ENCODE measurements at regions not wholly inside any gene's neighbourhood (a gene's known extent, or its start where the extent isn't known, plus 50 kb on each side); places are given as distances from the start of the nearest gene placed in this dataset.

DNA sequence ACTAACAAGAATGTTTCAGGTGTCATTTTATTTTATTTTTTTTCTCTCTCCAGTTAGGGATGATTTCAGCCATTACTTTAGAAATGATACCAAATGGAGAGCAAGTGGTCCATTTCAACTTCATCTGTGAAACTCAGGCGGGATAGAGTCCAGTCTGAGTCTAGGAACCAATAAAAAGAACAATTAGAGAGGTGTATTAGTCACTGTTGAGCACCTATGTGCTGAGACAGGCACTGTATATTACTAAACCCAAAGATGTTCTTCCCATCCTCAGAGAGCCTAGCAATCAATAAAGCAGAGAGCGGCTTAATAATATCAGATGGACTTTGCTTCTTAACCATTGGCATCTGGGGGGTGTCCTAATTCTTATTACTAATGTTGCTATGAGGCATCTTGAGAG is 410.3 kb upstream of the SLC24A2 start:
- no peak overlapping the region for H3K4me3 ChIP-seq (ENCODE audit: low read depth, low read length)
- no peak for DNase-seq (ENCODE audit: low read depth)
- TF ChIP-seq MYC (IDR thresholded peaks at IDR 0.05; ENCODE audit: low read depth, low read length), result no peak

GRCh38 chr9:20197976-20198685 is 409.3 kb upstream of the SLC24A2 start:
- DNase-seq (ENCODE audit: low read depth), result no peak
- TF ChIP-seq, protein P1, sequence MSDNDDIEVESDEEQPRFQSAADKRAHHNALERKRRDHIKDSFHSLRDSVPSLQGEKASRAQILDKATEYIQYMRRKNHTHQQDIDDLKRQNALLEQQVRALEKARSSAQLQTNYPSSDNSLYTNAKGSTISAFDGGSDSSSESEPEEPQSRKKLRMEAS (IDR thresholded peaks at IDR 0.05; ENCODE audit: low read depth, low read length), result no peak
- no peak overlapping the region for H3K4me3 ChIP-seq (ENCODE audit: low read depth, low read length)

DNA sequence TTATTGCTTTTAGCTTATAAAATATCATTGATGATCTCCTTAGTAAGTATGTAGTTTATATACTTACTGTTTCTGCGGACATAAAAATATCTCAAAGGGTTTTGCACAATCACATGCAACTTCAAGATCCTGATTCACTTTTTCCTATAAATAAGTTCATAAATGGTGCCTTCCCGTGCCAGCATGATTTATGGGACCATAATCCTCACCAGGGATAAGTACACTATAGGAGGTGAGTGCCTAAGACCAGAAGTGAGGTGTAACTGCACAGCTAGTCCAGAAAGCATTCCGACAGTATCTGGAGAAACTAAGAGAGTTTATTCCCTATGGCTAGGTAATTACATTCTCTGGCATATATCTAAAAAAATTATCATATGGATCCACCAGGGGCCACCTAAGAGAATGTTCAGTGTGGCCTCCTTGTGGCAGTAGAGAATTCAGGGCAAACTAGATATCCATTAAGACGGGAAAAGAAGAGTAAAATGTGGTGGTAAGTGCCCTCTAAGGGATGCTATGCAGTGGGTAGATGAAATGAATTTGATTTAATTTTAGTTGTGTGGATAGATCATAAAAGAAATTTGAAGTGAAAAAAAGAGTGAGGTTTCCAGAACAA is 402.5 kb upstream of the SLC24A2 start:
- H3K4me3 ChIP-seq (ENCODE audit: low read depth, low read length), result no peak overlapping the region
- no peak for DNase-seq (ENCODE audit: low read depth)
- TF ChIP-seq POLR2A (IDR thresholded peaks at IDR 0.05; ENCODE audit: extremely low read depth, insufficient read length) (no peak), MYC (IDR thresholded peaks at IDR 0.05; ENCODE audit: low read depth, low read length) (no peak)
- TF ChIP-seq, protein P2, sequence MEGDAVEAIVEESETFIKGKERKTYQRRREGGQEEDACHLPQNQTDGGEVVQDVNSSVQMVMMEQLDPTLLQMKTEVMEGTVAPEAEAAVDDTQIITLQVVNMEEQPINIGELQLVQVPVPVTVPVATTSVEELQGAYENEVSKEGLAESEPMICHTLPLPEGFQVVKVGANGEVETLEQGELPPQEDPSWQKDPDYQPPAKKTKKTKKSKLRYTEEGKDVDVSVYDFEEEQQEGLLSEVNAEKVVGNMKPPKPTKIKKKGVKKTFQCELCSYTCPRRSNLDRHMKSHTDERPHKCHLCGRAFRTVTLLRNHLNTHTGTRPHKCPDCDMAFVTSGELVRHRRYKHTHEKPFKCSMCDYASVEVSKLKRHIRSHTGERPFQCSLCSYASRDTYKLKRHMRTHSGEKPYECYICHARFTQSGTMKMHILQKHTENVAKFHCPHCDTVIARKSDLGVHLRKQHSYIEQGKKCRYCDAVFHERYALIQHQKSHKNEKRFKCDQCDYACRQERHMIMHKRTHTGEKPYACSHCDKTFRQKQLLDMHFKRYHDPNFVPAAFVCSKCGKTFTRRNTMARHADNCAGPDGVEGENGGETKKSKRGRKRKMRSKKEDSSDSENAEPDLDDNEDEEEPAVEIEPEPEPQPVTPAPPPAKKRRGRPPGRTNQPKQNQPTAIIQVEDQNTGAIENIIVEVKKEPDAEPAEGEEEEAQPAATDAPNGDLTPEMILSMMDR (IDR thresholded peaks at IDR 0.05; ENCODE audit: low read depth, low read length), result no peak
- TF ChIP-seq, protein P1 (IDR thresholded peaks at IDR 0.05; ENCODE audit: low read depth, low read length), result no peak

DNA sequence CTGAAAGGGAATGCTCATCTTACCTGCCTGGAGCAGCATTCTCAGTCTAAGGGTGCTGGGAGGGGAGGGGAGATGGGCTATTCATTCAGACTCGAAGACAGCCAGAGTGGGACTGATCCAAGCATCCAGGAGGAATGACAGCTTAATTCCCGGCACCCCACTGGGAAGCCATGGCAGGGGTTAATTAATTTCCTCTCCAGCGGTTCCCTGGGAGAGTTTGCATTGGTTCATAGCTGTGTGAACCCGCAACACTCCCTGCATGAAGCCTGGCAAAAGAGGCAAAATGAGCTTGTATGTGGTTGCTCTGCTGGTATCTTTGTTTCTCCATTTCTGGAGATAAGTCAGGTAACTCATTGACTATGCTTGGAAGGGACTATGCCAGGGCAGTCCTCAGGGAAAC is 401.0 kb upstream of the SLC24A2 start:
- H3K4me3 ChIP-seq (ENCODE audit: low read depth, low read length), result no peak overlapping the region
- no peak for TF ChIP-seq MYC (IDR thresholded peaks at IDR 0.05; ENCODE audit: low read depth, low read length)
- no peak for TF ChIP-seq POLR2A (IDR thresholded peaks at IDR 0.05; ENCODE audit: extremely low read depth, insufficient read length)
- TF ChIP-seq, protein P1 (IDR thresholded peaks at IDR 0.05; ENCODE audit: low read depth, low read length), result no peak
- TF ChIP-seq, protein P2 (IDR thresholded peaks at IDR 0.05; ENCODE audit: low read depth, low read length), result no peak
- no peak for DNase-seq (ENCODE audit: low read depth)

DNA sequence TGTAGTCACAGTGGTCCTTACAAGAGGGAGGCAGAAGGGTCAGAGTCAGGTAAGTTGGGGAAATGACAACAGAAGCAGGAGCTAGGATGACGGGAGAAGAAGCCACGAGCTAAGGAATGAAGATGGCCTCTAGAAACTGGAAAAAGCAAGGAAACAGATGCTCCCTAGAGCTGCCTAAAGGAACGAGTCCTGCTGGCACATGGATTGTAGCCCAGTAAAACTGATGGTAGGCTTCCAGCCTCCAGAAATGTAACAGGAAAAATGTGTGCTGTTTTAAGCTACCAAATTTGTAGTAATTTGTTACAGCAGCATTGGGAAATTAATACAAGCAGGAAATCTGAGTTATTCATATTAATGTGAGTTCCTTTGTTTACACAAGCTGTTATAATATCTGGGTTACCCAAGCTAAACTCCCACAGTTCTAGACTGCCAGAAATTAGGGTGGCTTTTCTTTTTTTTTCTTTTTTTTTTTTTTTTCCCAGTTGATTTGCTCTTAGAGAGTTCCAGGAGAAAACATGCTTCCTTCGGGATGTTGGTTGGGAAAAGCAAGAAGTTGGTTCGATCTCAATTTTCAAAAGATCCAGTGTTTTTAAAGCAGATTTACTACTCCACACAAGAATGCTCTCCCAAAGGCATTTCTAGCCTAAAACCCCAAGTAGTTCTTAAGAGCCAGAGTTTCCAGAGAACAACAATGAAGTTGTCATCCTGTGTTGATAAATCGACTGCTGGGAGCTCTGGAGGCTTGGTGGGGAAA is 400.0 kb upstream of the SLC24A2 start:
- H3K4me3 ChIP-seq (ENCODE audit: low read depth, low read length), result no peak overlapping the region
- no peak for DNase-seq (ENCODE audit: low read depth)
- TF ChIP-seq, protein P2 (IDR thresholded peaks at IDR 0.05; ENCODE audit: low read depth, low read length), result no peak
- TF ChIP-seq POLR2A (IDR thresholded peaks at IDR 0.05; ENCODE audit: extremely low read depth, insufficient read length) (no peak), MYC (IDR thresholded peaks at IDR 0.05; ENCODE audit: low read depth, low read length) (no peak)
- TF ChIP-seq, protein P1 (IDR thresholded peaks at IDR 0.05; ENCODE audit: low read depth, low read length), result no peak

DNA sequence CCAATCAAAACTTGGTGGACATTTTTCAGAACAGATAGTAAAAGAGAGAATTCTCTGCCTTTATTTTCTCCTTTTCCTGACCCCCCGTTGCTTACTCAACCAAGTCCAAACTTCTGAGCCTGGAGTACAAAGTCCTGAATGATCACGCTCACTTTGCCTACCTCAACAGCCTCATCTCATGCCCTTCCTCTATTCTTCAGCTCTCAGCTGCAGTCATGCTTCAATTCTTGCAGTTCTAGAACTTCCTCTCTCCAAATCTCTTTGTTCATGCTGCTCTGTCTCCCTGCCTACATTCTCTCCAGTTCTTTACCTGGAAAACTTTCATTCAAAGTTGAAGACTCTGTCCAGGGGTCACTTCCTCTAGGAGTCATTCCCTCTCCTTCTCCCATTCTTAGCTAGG is 398.5 kb upstream of the SLC24A2 start:
- TF ChIP-seq, protein P1 (IDR thresholded peaks at IDR 0.05; ENCODE audit: low read depth, low read length), result no peak
- TF ChIP-seq POLR2A (IDR thresholded peaks at IDR 0.05; ENCODE audit: extremely low read depth, insufficient read length) (no peak), MYC (IDR thresholded peaks at IDR 0.05; ENCODE audit: low read depth, low read length) (no peak)
- TF ChIP-seq, protein P2 (IDR thresholded peaks at IDR 0.05; ENCODE audit: low read depth, low read length), result no peak
- no peak overlapping the region for H3K4me3 ChIP-seq (ENCODE audit: low read depth, low read length)
- DNase-seq (ENCODE audit: low read depth), result no peak
